Vagina (tissue), 2 donors: ENCODE measurements at regions not wholly inside any gene's neighbourhood (a gene's known extent, or its start where the extent isn't known, plus 50 kb on each side); places are given as distances from the start of the nearest gene placed in this dataset.

ENCODE experiments used
- DNase-seq, 2 donors: peaks; one replicate each; pipeline ENCODE4 v3.0.0-alpha.2; 2017; ENCODE audit errors: extremely low spot score in 2 of 2
- H3K27ac ChIP-seq: fragments of 200-600 bp; sonication (generic); one replicate; pipeline ENCODE4 v1.5.1; 2019
- H3K27me3 ChIP-seq: fragments of 200-600 bp; sonication (generic); one replicate; pipeline ENCODE4 v1.5.1; 2019
- H3K36me3 ChIP-seq, 2 donors: fragments of 200-600 bp; sonication (generic); one replicate each; pipeline ENCODE4 v1.5.1; 2017 to 2019
- H3K4me1 ChIP-seq: fragments of 200-600 bp; sonication (generic); one replicate; pipeline ENCODE4 v1.5.1; 2019
- H3K4me3 ChIP-seq, 2 donors: fragments of 200-600 bp; sonication (generic); 1 replicate in 1 of 2; 2 replicates in 1 of 2; pipeline ENCODE4 v1.5.1; 2016 to 2019
- H3K9me3 ChIP-seq: fragments of 200-600 bp; sonication (generic); one replicate; pipeline ENCODE4 v1.5.1; 2019
- CTCF ChIP-seq, 3 experiments: fragments of 450-650 bp in 2 of 3; fragments of 200-600 bp in 1 of 3; sonication (generic) in 1 of 3; IDR thresholded peaks; one replicate each; pipeline ENCODE4 v1.5.1; 2017 to 2019; ENCODE audit warnings: antibody characterized with exemption in 3 of 3, mild to moderate bottlenecking in 2 of 3, moderate library complexity in 2 of 3
- POLR2A ChIP-seq, 2 donors: fragments of 450-650 bp; IDR thresholded peaks; one replicate each; pipeline ENCODE4 v1.6.1; 2017; ENCODE audit warnings: antibody characterized with exemption in 2 of 2, mild to moderate bottlenecking in 2 of 2, moderate library complexity in 2 of 2
- POLR2AphosphoS5 ChIP-seq, 2 donors: sonication (generic); formaldehyde crosslinking; IDR thresholded peaks; one replicate each; pipeline ENCODE4 v1.9.0; 2017; ENCODE audit warnings: antibody characterized with exemption in 2 of 2, mild to moderate bottlenecking in 2 of 2, low read depth in 1 of 2; ENCODE audit not compliant: insufficient read depth in 1 of 2
- intact Hi-C: fragments of 100-400 bp; cut with DNase I; formaldehyde crosslinking; loops from one replicate; pipeline ENCODE4 v1.15.1; 2023

DNA sequence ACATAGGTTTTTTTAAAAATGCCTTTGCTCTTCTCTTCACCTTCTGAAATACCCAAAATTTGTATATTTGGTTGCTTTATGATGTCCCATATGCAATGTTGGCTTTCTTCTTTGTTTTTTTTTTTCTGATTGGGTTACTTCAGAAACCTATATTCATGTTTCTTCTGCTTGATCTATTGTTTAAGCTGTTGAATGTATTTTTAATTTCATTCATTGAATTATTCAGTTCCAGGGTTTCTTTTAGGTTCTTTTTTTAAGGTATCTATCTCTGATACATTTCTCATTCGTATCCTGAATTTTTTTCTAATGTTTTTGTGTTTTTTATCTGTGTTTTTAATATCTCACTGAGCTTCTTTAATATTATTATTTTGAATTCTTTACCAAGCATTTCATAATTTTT lies 221.0 kb upstream of the MTPN start:
- TF ChIP-seq CTCF (IDR thresholded peaks at IDR 0.05) (no peak), POLR2AphosphoS5 (IDR thresholded peaks at IDR 0.05; ENCODE audit: insufficient read depth in 1 of 2, low read depth in 1 of 2) (no peak), POLR2A (IDR thresholded peaks at IDR 0.05) (no peak)
- intact Hi-C loops, result no loop called here
- peaks cover 5% of the 10 kb centered on the region for H3K9me3 ChIP-seq
- no peaks in the 10 kb centered on the region for H3K36me3 ChIP-seq
- DNase-seq, result no peak
- no peaks in the 10 kb centered on the region for H3K4me1 ChIP-seq
- no peak overlapping the region for H3K4me3 ChIP-seq
- H3K27me3 ChIP-seq, result no peaks in the 10 kb centered on the region
- H3K27ac ChIP-seq, result no peak overlapping the region

DNA sequence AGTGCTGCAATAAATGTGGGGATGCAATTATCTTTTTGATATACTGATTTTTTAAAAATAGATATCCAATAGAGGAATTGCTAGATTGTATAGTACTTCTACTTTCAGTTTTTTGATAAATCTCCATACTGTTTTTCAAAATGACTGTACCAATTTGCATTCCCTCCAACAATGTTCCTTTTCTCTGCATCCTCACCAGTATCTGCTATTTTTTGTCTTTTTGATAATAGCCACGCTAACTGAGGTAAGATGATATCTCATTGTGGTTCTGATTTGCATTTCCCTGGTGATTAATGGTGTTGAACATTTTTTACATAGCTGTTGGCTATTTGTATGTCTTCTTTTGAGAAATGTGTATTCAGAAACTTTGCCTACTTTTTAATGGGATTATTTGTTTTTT lies 217.7 kb upstream of the MTPN start:
- no peak for TF ChIP-seq CTCF (IDR thresholded peaks at IDR 0.05)
- Histone ChIP-seq H3K36me3 (no peaks in the 10 kb centered on the region), H3K27me3 (no peaks in the 10 kb centered on the region), H3K9me3 (peaks cover 5% of the 10 kb centered on the region), H3K4me3 (no peak overlapping the region), H3K4me1 (no peaks in the 10 kb centered on the region), H3K27ac (no peak overlapping the region)
- intact Hi-C loops, result no loop called here
- no peak for DNase-seq

- H3K36me3 ChIP-seq, result no peaks in the 10 kb centered on the region
- peaks cover 5% of the 10 kb centered on the region for H3K9me3 ChIP-seq
- H3K4me3 ChIP-seq, result no peak overlapping the region
- H3K27ac ChIP-seq, result no peak overlapping the region
- TF ChIP-seq CTCF (IDR thresholded peaks at IDR 0.05), result no peak
- no peak for TF ChIP-seq POLR2A (IDR thresholded peaks at IDR 0.05)
- no peak for TF ChIP-seq POLR2AphosphoS5 (IDR thresholded peaks at IDR 0.05; ENCODE audit: insufficient read depth in 1 of 2, low read depth in 1 of 2)
- no peak for DNase-seq
- no peaks in the 10 kb centered on the region for H3K27me3 ChIP-seq
- intact Hi-C loops, result no loop called here
- no peaks in the 10 kb centered on the region for H3K4me1 ChIP-seq
Observed at GRCh38 chr7:136193940-136194339, 216.8 kb upstream of the MTPN start.

- H3K27ac ChIP-seq, result no peak overlapping the region
- no peaks in the 10 kb centered on the region for H3K27me3 ChIP-seq
- no peak for DNase-seq
- no peaks in the 10 kb centered on the region for H3K4me1 ChIP-seq
- no peak overlapping the region for H3K4me3 ChIP-seq
- no peaks in the 10 kb centered on the region for H3K9me3 ChIP-seq
- intact Hi-C loops, result no loop called here
- H3K36me3 ChIP-seq, result no peaks in the 10 kb centered on the region
- TF ChIP-seq CTCF (IDR thresholded peaks at IDR 0.05), result no peak
- no peak for TF ChIP-seq POLR2AphosphoS5 (IDR thresholded peaks at IDR 0.05; ENCODE audit: insufficient read depth in 1 of 2, low read depth in 1 of 2)
- no peak for TF ChIP-seq POLR2A (IDR thresholded peaks at IDR 0.05)
Observed at GRCh38 chr7:136189506-136189998, 212.4 kb upstream of the MTPN start.

DNA sequence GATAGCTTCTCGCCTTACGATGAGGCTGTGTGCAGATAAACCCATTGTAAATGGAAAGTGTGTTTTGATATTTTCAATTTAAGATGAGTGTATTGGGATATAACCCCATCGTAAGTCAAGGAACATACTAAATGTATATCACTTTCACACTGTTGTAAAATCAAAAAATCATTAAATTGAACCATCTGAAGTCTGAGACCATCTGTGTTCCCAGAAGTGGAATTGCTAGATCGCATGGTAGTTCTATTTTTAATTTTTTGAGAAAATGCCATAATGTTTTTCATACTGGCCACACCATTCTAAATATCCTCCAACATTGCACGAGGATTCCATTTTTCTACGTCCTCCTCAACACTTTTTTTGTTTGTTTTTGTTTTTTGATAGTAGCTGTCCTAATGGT lies 209.1 kb upstream of the MTPN start:
- Histone ChIP-seq H3K27me3 (no peaks in the 10 kb centered on the region), H3K4me3 (no peak overlapping the region), H3K27ac (no peak overlapping the region), H3K4me1 (no peaks in the 10 kb centered on the region), H3K36me3 (no peaks in the 10 kb centered on the region), H3K9me3 (no peaks in the 10 kb centered on the region)
- DNase-seq, result no peak
- TF ChIP-seq POLR2AphosphoS5 (IDR thresholded peaks at IDR 0.05; ENCODE audit: insufficient read depth in 1 of 2, low read depth in 1 of 2), result no peak
- no peak for TF ChIP-seq CTCF (IDR thresholded peaks at IDR 0.05)
- no peak for TF ChIP-seq POLR2A (IDR thresholded peaks at IDR 0.05)
- intact Hi-C loops, result no loop called here
